WTC11 (cell line): ENCODE measurements at regions not wholly inside any gene's neighbourhood (a gene's known extent, or its start where the extent isn't known, plus 50 kb on each side); places are given as distances from the start of the nearest gene placed in this dataset.

ENCODE experiments used
- ATAC-seq: fragments of 200-7000 bp; cut with Tn5 transposase; 2 replicates; pipeline ENCODE4 v1.10.0; 2021; ENCODE audit warnings: mild to moderate bottlenecking, moderate library complexity
- CTCF ChIA-PET: fragments of 300-600 bp; sonication (Branson Sonifier 250); formaldehyde crosslinking; loops from one replicate; lab custom pipeline; 2021; ENCODE audit warnings: antibody characterized with exemption; lab: Charles Lee
- POLR2A ChIA-PET: fragments of 350-600 bp; sonication (Branson Sonifier 250); formaldehyde crosslinking; loops from one replicate; lab custom pipeline; 2021; ENCODE audit warnings: antibody characterized with exemption; lab: Charles Lee
- DNase-seq: peaks from one replicate; pipeline ENCODE4 v3.0.0; 2021; ENCODE audit warnings: low spot score
- H3K27ac Mint-ChIP-seq: 2 replicates; pipeline ENCODE4 v1.8.0; 2021; ENCODE audit warnings: mixed read lengths
- H3K27me3 Mint-ChIP-seq: 2 replicates; pipeline ENCODE4 v1.8.0; 2021; ENCODE audit warnings: low read depth, mild to moderate bottlenecking, moderate library complexity, mixed read lengths
- H3K36me3 Mint-ChIP-seq: 2 replicates; pipeline ENCODE4 v1.8.0; 2021; ENCODE audit warnings: mixed read lengths
- H3K4me1 Mint-ChIP-seq: 2 replicates; pipeline ENCODE4 v1.8.0; 2022; ENCODE audit warnings: mixed read lengths
- H3K4me3 Mint-ChIP-seq: 2 replicates; pipeline ENCODE4 v1.8.0; 2021; ENCODE audit warnings: mild to moderate bottlenecking, moderate library complexity, mixed read lengths
- H3K9me3 Mint-ChIP-seq: 2 replicates; pipeline ENCODE4 v1.8.0; 2021; ENCODE audit warnings: mixed read lengths
- ATF1 ChIP-seq: sonication (generic); formaldehyde crosslinking; IDR thresholded peaks from 2 replicates; pipeline ENCODE4 v1.8.1; 2023; ENCODE audit warnings: mild to moderate bottlenecking, moderate library complexity, missing genetic modification reagents
- CBFB ChIP-seq: sonication (generic); formaldehyde crosslinking; IDR thresholded peaks from 2 replicates; pipeline ENCODE4 v1.8.1; 2022; ENCODE audit warnings: mild to moderate bottlenecking, low read depth, missing genetic modification reagents
- GABPB1 ChIP-seq: sonication (generic); formaldehyde crosslinking; IDR thresholded peaks from 2 replicates; pipeline ENCODE4 v1.8.1; 2023; ENCODE audit warnings: mild to moderate bottlenecking, missing genetic modification reagents
- HMGA2 ChIP-seq: fragments of 250-450 bp; sonication (Bioruptor Pico); IDR thresholded peaks from 2 replicates; pipeline ENCODE4 v1.4.0; 2021; ENCODE audit warnings: mild to moderate bottlenecking, moderate library complexity
- IRF2 ChIP-seq: sonication (generic); formaldehyde crosslinking; IDR thresholded peaks from 2 replicates; pipeline ENCODE4 v1.8.0; 2022; ENCODE audit warnings: low read depth, missing genetic modification reagents, borderline replicate concordance
- JAZF1 ChIP-seq: fragments of 250-450 bp; sonication (Bioruptor Pico); IDR thresholded peaks from 2 replicates; pipeline ENCODE4 v1.9.0; 2021; ENCODE audit warnings: moderate library complexity, mild to moderate bottlenecking, inconsistent platforms
- JUN ChIP-seq: sonication (generic); formaldehyde crosslinking; IDR thresholded peaks from 2 replicates; pipeline ENCODE4 v1.8.0; 2023; ENCODE audit warnings: mild to moderate bottlenecking, missing genetic modification reagents
- MYBL2 ChIP-seq: sonication (generic); formaldehyde crosslinking; IDR thresholded peaks from 2 replicates; pipeline ENCODE4 v1.8.1; 2023; ENCODE audit warnings: mild to moderate bottlenecking, moderate library complexity, missing genetic modification reagents
- NFYB ChIP-seq: sonication (generic); formaldehyde crosslinking; conservative IDR thresholded peaks from 2 replicates; pipeline ENCODE4 v1.8.0; 2022; ENCODE audit warnings: low read depth, missing genetic modification reagents
- NR1H2 ChIP-seq: sonication (generic); formaldehyde crosslinking; IDR thresholded peaks from 2 replicates; pipeline ENCODE4 v1.9.0; 2021; ENCODE audit warnings: mild to moderate bottlenecking, moderate library complexity, missing genetic modification reagents
- PRDM15 ChIP-seq: sonication (generic); formaldehyde crosslinking; IDR thresholded peaks from 2 replicates; pipeline ENCODE4 v1.8.0; 2022; ENCODE audit warnings: missing genetic modification reagents
- RORB ChIP-seq: fragments of 250-450 bp; sonication (Bioruptor Pico); IDR thresholded peaks from 2 replicates; pipeline ENCODE4 v1.9.0; 2021; ENCODE audit warnings: mild to moderate bottlenecking
- SP1 ChIP-seq: sonication (generic); formaldehyde crosslinking; conservative IDR thresholded peaks from 2 replicates; pipeline ENCODE4 v1.8.1; 2022; ENCODE audit warnings: missing genetic modification reagents
- TEAD4 ChIP-seq: sonication (generic); formaldehyde crosslinking; IDR thresholded peaks from 2 replicates; pipeline ENCODE4 v1.8.0; 2022; ENCODE audit warnings: mild to moderate bottlenecking, missing genetic modification reagents
- USF2 ChIP-seq: sonication (generic); formaldehyde crosslinking; IDR thresholded peaks from 2 replicates; pipeline ENCODE4 v1.8.1; 2023; ENCODE audit warnings: mild to moderate bottlenecking, missing genetic modification reagents, moderate library complexity
- ZNF138 ChIP-seq: sonication (generic); formaldehyde crosslinking; conservative IDR thresholded peaks from 2 replicates; pipeline ENCODE4 v1.8.1; 2022; ENCODE audit warnings: mild to moderate bottlenecking, moderate library complexity, missing genetic modification reagents
- ZNF263 ChIP-seq: sonication (generic); formaldehyde crosslinking; IDR thresholded peaks from 2 replicates; pipeline ENCODE4 v1.8.1; 2022; ENCODE audit warnings: low read depth, mild to moderate bottlenecking, moderate library complexity, missing genetic modification reagents
- ZNF423 ChIP-seq: fragments of 250-450 bp; sonication (Bioruptor Pico); IDR thresholded peaks from 2 replicates; pipeline ENCODE4 v2.1.2; 2022; ENCODE audit warnings: mild to moderate bottlenecking, moderate library complexity
- TF ChIP-seq, protein P1 (sequence below): fragments of 200-600 bp; IDR thresholded peaks from 2 replicates; pipeline ENCODE4 v1.8.0; 2022; ENCODE audit warnings: antibody characterized with exemption
- TF ChIP-seq, protein P2 (sequence below): fragments of 250-450 bp; sonication (Bioruptor Pico); IDR thresholded peaks from 2 replicates; pipeline ENCODE4 v1.9.0; 2021; ENCODE audit warnings: mild to moderate bottlenecking

GRCh38 chr10:93150289-93150688 lies 76.6 kb downstream of the CYP26A1 start (continued):
- no peak for TF ChIP-seq NFYB (CRISPR knock-in tag)
- TF ChIP-seq USF2 (CRISPR knock-in tag) = no peak
- no peak for TF ChIP-seq JAZF1 (CRISPR knock-in tag)
- TF ChIP-seq ATF1 (CRISPR knock-in tag) = no peak
- TF ChIP-seq SP1 (CRISPR knock-in tag) = no peak
- TF ChIP-seq ZNF263 (CRISPR knock-in tag) = no peak
- TF ChIP-seq ZNF138 (CRISPR knock-in tag) = no peak
- no peak for TF ChIP-seq NR1H2 (CRISPR knock-in tag)
- no peak for TF ChIP-seq MYBL2
- no peak for TF ChIP-seq IRF2 (CRISPR knock-in tag)

- Mint-ChIP-seq H3K4me3 (no peak overlapping the region), H3K27ac (no peak overlapping the region), H3K4me1 (peaks cover 20% of the 10 kb centered on the region), H3K9me3 (peaks cover 44% of the 10 kb centered on the region), H3K27me3 (peaks cover 2% of the 10 kb centered on the region; the same call in 1 of the 2 replicates), H3K36me3 (peaks cover 22% of the 10 kb centered on the region)
- ChIA-PET POLR2A (no interaction called here), CTCF (interaction anchor here (1.0 kb wide), 1 partner anchor 9 kb away, joined by 4 read pairs; no protein-coding TSS in a partner anchor)
- ATAC-seq (peak; percentile 47), DNase-seq (no peak)
- TF ChIP-seq GABPB1 (CRISPR knock-in tag) (no peak), MYBL2 (no peak), HMGA2 (CRISPR knock-in tag) (no peak), JUN (no peak), CBFB (CRISPR knock-in tag) (no peak), ZNF423 (CRISPR knock-in tag) (no peak), ZNF138 (CRISPR knock-in tag) (no peak), ZNF263 (CRISPR knock-in tag) (no peak), PRDM15 (CRISPR knock-in tag) (no peak), RORB (CRISPR knock-in tag) (no peak), TEAD4 (no peak)
- TF ChIP-seq, protein P1, sequence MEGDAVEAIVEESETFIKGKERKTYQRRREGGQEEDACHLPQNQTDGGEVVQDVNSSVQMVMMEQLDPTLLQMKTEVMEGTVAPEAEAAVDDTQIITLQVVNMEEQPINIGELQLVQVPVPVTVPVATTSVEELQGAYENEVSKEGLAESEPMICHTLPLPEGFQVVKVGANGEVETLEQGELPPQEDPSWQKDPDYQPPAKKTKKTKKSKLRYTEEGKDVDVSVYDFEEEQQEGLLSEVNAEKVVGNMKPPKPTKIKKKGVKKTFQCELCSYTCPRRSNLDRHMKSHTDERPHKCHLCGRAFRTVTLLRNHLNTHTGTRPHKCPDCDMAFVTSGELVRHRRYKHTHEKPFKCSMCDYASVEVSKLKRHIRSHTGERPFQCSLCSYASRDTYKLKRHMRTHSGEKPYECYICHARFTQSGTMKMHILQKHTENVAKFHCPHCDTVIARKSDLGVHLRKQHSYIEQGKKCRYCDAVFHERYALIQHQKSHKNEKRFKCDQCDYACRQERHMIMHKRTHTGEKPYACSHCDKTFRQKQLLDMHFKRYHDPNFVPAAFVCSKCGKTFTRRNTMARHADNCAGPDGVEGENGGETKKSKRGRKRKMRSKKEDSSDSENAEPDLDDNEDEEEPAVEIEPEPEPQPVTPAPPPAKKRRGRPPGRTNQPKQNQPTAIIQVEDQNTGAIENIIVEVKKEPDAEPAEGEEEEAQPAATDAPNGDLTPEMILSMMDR = no peak
- TF ChIP-seq, protein P2, sequence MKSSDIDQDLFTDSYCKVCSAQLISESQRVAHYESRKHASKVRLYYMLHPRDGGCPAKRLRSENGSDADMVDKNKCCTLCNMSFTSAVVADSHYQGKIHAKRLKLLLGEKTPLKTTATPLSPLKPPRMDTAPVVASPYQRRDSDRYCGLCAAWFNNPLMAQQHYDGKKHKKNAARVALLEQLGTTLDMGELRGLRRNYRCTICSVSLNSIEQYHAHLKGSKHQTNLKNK (CRISPR knock-in tag) = no peak
Measured at GRCh38 chr10:93150990-93151547, 77.4 kb downstream of the CYP26A1 start.
